Heart right ventricle (tissue), 16 donors: ENCODE measurements at regions not wholly inside any gene's neighbourhood (a gene's known extent, or its start where the extent isn't known, plus 50 kb on each side); places are given as distances from the start of the nearest gene placed in this dataset.

Experiments used
- ATAC-seq, 8 donors: fragments of 200-7000 bp; cut with Tn5 transposase; one replicate each; pipeline ENCODE4 v1.9.1; 2020; ENCODE audit warnings: mild to moderate bottlenecking in 8 of 8, moderate library complexity in 8 of 8, moderate number of reproducible peaks in 1 of 8
- DNase-seq, 2 donors: peaks; one replicate each; pipeline ENCODE4 v3.0.0-alpha.2; 2020
- H3K27ac ChIP-seq, 10 donors: fragments of 200-600 bp; sonication (generic) in 2 of 10; one replicate each; pipeline versions ENCODE4 v1.5.0 to v1.8.0; 2020 to 2022; ENCODE audit warnings: mild to moderate bottlenecking in 3 of 10
- H3K27me3 ChIP-seq, 7 donors: fragments of 200-600 bp; one replicate each; pipeline ENCODE4 v1.8.0; 2021 to 2022; ENCODE audit warnings: mild to moderate bottlenecking in 2 of 7
- H3K36me3 ChIP-seq, 9 donors: fragments of 200-600 bp; sonication (generic) in 1 of 9; one replicate each; pipeline versions ENCODE4 v1.5.0 to v1.8.0; 2020 to 2022; ENCODE audit warnings: mild to moderate bottlenecking in 2 of 9
- H3K4me1 ChIP-seq, 9 donors: fragments of 200-600 bp; sonication (generic) in 1 of 9; one replicate each; pipeline versions ENCODE4 v1.5.0 to v1.8.0; 2020 to 2022; ENCODE audit warnings: mild to moderate bottlenecking in 4 of 9
- H3K4me3 ChIP-seq, 10 donors: fragments of 200-600 bp; sonication (generic) in 2 of 10; one replicate each; pipeline versions ENCODE4 v1.5.0 to v1.8.0; 2020 to 2022; ENCODE audit warnings: mild to moderate bottlenecking in 7 of 10, moderate library complexity in 2 of 10
- H3K9me3 ChIP-seq, 11 donors: fragments of 200-600 bp in 10 of 11; sonication (generic) in 2 of 11; one replicate each; pipeline versions ENCODE4 v1.5.0 to v1.8.0; 2013 to 2022; ENCODE audit warnings: mild to moderate bottlenecking in 2 of 11, control low read depth in 1 of 11, moderate library complexity in 1 of 11
- WGBS, 2 donors: extraction: QIAGEN DNeasy Blood & Tissue Kit; methylation state at CpG; one replicate each; pipeline ENCODE4 v1.1.7; 2013; ENCODE audit warnings: inconsistent platforms in 1 of 2; 5-methylcytosine and 5-hydroxymethylcytosine counted together
- intact Hi-C, 10 donors: fragments of 100-400 bp; cut with DNase I; formaldehyde crosslinking; loops; one replicate each; pipeline versions ENCODE4 v1.11.1 to v1.14.2; 2022
- TF ChIP-seq, protein P1 (sequence below), 9 donors: fragments of 200-600 bp; sonication (generic) in 2 of 9; IDR thresholded peaks; one replicate each; pipeline versions ENCODE4 v1.5.0 to v1.8.0; 2021 to 2022; ENCODE audit warnings: antibody characterized with exemption in 9 of 9, mild to moderate bottlenecking in 5 of 9, moderate library complexity in 1 of 9
- donor health status: Arrhythmogenic right ventricular cardiomyopathy.
- donor health status: ischemic (EF 13 %, LVEDD 7.1; RV severe dilation, severe dysfunction).
- donor health status: healthy with polysubstance abuse.
- donor health status: DM: no; HTN: yes; CAD: no.
- donor health status: DM: no; HTN: no; CAD: no.
- donor health status: ischemic (EF 25% LVEDD 6.9; RV normal size, moderate dysfunction).
- donor health status: ischemic (EF 25% LVEDD 5.7; RV mildly dilated, moderate dysfunction).
- donor health status: healthy.
- donor health status: DM: yes; HTN: yes; CAD: no.
- donor health status: Ischemic cardiomyopathy.
- donor health status: ischemic (EF 35%, LVEDD 5.7; RV mildly dilated, moderate dysfunction).
- donor health status: nonischemic (EF 11% LVEDD 7.7; RV severe dilation, severe dysfunction).
- donor health status: DM: yes; HTN: yes; CAD: no.
- donor health status: PGD.
- donor health status: ischemic (EF 29% LVEDD 5.4; RV normal size, mild dysfunction).
- donor health status: nonischemic (EF 23%, LVEDD 6.1; RV moderate dilation, normal function).

GRCh38 chr9:80094176-80094771 lies 522.5 kb downstream of the TLE4 start:
- Histone ChIP-seq H3K27me3 (peaks cover 0 to 5% (median 0%) of the 10 kb centered on the region in 7 donors), H3K36me3 (no peaks in the 10 kb centered on the region), H3K27ac (no peak overlapping the region), H3K4me3 (no peak overlapping the region), H3K9me3 (no peaks in the 10 kb centered on the region), H3K4me1 (no peaks in the 10 kb centered on the region)
- intact Hi-C loops = no loop called here
- no peak for ATAC-seq
- TF ChIP-seq, protein P1, sequence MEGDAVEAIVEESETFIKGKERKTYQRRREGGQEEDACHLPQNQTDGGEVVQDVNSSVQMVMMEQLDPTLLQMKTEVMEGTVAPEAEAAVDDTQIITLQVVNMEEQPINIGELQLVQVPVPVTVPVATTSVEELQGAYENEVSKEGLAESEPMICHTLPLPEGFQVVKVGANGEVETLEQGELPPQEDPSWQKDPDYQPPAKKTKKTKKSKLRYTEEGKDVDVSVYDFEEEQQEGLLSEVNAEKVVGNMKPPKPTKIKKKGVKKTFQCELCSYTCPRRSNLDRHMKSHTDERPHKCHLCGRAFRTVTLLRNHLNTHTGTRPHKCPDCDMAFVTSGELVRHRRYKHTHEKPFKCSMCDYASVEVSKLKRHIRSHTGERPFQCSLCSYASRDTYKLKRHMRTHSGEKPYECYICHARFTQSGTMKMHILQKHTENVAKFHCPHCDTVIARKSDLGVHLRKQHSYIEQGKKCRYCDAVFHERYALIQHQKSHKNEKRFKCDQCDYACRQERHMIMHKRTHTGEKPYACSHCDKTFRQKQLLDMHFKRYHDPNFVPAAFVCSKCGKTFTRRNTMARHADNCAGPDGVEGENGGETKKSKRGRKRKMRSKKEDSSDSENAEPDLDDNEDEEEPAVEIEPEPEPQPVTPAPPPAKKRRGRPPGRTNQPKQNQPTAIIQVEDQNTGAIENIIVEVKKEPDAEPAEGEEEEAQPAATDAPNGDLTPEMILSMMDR (IDR thresholded peaks at IDR 0.05) = no peak
- no peak for DNase-seq
- 91 to 93% methylated on average over 1 of the region's 1 CpG for WGBS, 2 donors

GRCh38 chr9:80093695-80094094 lies 521.9 kb downstream of the TLE4 start:
- intact Hi-C loops = no loop called here
- Histone ChIP-seq H3K4me3 (no peak overlapping the region), H3K9me3 (no peaks in the 10 kb centered on the region), H3K36me3 (no peaks in the 10 kb centered on the region), H3K27me3 (peaks cover 0 to 5% (median 0%) of the 10 kb centered on the region in 7 donors), H3K4me1 (no peaks in the 10 kb centered on the region), H3K27ac (no peak overlapping the region)
- no peak for ATAC-seq
- TF ChIP-seq, protein P1 (IDR thresholded peaks at IDR 0.05) = no peak
- no peak for DNase-seq
- 40% methylated on average over 1 of the region's 1 CpG for WGBS, 2 donors

DNA sequence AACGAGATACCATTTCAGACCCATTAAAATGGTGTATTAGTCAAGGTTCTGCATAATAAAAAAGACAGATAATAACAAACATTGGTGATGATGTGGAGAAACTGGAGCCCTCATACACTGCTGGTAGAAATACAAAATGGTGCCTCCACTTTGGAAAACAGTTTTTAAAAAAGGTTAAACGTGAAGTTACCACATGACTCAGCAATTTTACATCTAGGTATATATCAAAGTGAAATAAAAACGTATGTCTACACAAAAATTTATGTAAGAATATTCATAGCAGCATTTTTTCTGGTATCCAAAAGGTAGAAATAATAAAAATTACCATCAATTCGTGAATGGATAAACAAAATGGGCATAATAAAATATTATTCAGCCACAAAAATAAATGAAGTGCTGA lies 519.8 kb downstream of the TLE4 start:
- 68 to 78% methylated on average over 4 of the region's 4 CpGs for WGBS, 2 donors
- TF ChIP-seq, protein P1 (IDR thresholded peaks at IDR 0.05) = no peak
- intact Hi-C loops = no loop called here
- no peak overlapping the region for H3K4me3 ChIP-seq
- H3K27me3 ChIP-seq = peaks cover 0 to 5% (median 0%) of the 10 kb centered on the region in 7 donors
- no peak for ATAC-seq
- H3K36me3 ChIP-seq = no peaks in the 10 kb centered on the region
- H3K27ac ChIP-seq = no peak overlapping the region
- H3K9me3 ChIP-seq = no peaks in the 10 kb centered on the region
- DNase-seq = no peak
- no peaks in the 10 kb centered on the region for H3K4me1 ChIP-seq

DNA sequence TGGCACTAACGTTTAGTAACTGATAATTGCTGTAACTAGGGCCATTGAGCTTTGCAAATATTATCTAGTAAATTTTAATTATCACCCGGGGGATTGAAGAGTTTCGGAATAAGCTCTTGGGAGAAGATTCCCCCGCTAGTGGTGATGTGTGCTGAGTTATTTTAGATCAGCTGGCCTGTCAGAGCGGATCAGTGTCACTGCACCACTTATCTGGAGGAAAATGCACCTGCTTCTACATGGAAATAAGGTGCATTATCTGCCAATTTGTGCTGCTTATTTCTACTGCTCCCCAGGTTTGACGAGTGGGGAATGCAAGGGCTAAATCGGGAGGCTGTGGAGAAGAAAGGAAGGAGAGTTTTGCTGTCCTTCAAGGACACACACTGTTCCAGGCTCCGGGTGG lies 518.6 kb downstream of the TLE4 start:
- intact Hi-C loops = no loop called here

More for the DNA sequence above, 518.6 kb downstream of the TLE4 start:
- H3K27me3 ChIP-seq = peaks cover 0 to 5% (median 0%) of the 10 kb centered on the region in 7 donors
- no peaks in the 10 kb centered on the region for H3K36me3 ChIP-seq
- no peak overlapping the region for H3K4me3 ChIP-seq
- H3K27ac ChIP-seq = no peak overlapping the region
- 73 to 74% methylated on average over 8 of the region's 8 CpGs for WGBS, 2 donors
- ATAC-seq = no peak
- H3K9me3 ChIP-seq = no peaks in the 10 kb centered on the region
- no peaks in the 10 kb centered on the region for H3K4me1 ChIP-seq
- TF ChIP-seq, protein P1 (IDR thresholded peaks at IDR 0.05) = no peak
- no peak for DNase-seq
